ENCODE measurements at regions not wholly inside any gene's neighbourhood (a gene's known extent, or its start where the extent isn't known, plus 50 kb on each side); places are given as distances from the start of the nearest gene placed in this dataset.

- TF ChIP-seq CTCF (IDR thresholded peaks at IDR 0.05; ENCODE audit: low read depth, low read length) (no peak), EZH2phosphoT487 (IDR thresholded peaks at IDR 0.05; ENCODE audit: low read depth) (no peak)
Observed at GRCh38 chr18:67790527-67790926, 274.0 kb upstream of the DSEL start.

All from OCI-LY3 (cell line).